HepG2 (cell line): ENCODE measurements at regions not wholly inside any gene's neighbourhood (a gene's known extent, or its start where the extent isn't known, plus 50 kb on each side); places are given as distances from the start of the nearest gene placed in this dataset.
A peak's percentile ranks its signal among the peaks of the same experiment; 100 is the strongest.

Experiments
- ATAC-seq: fragments of 200-7000 bp; cut with Tn5 transposase; 3 replicates; pipeline ENCODE4 v1.9.1; 2020; ENCODE audit warnings: mild to moderate bottlenecking, moderate library complexity
- BruUV-seq: library from RNA; stranded (reverse); fragments of 400-500 nt; replicated peaks from 2 replicates; lab custom pipeline; 2021; lab: Mats Ljungman, UMichigan
- CTCF ChIA-PET: fragments of 300-600 bp; formaldehyde crosslinking; extraction: SDS; loops from one replicate; lab custom pipeline; 2021; ENCODE audit warnings: low total read pairs, inconsistent platforms, low intra/inter-chr PET ratio; lab: Yijun Ruan, JAX
- POLR2A ChIA-PET: fragments of 350-600 bp; sonication (Branson Sonifier 250); formaldehyde crosslinking; loops from one replicate; lab custom pipeline; 2020; ENCODE audit warnings: antibody characterized with exemption, inconsistent platforms; lab: Yijun Ruan, JAX
- DNase-seq: peaks from one replicate; pipeline ENCODE4 v3.0.0-alpha.2; 2015; ENCODE audit warnings: low spot score
- FAIRE-seq: peaks from 3 replicates; lab custom pipeline; 2011; peaks lifted over from hg19 to GRCh38; lab: Jason Lieb, UNC
- H2AFZ ChIP-seq: one replicate; pipeline ENCODE4 v1.6.1; 2011; ENCODE audit warnings: low read length, inconsistent platforms
- H3K27ac ChIP-seq: fragments of 300-600 bp; 3 replicates; pipeline ENCODE4 v1.8.0; 2011; ENCODE audit warnings: mixed run types, mild to moderate bottlenecking, mixed read lengths, low read length, inconsistent platforms; ENCODE audit not compliant: insufficient read depth; ENCODE audit errors: extremely low read length
- H3K27me3 ChIP-seq, 2 experiments: fragments of 200-600 bp in 1 of 2; 2 replicates in 1 of 2; 3 replicates in 1 of 2; pipeline versions ENCODE4 v1.6.0 to v1.8.0; 2011; ENCODE audit warnings: low read length in 2 of 2, mild to moderate bottlenecking in 2 of 2, moderate library complexity in 2 of 2, inconsistent platforms in 1 of 2; ENCODE audit not compliant: insufficient read depth in 2 of 2, control insufficient read depth in 1 of 2
- H3K36me3 ChIP-seq, 2 experiments: fragments of 200-600 bp in 1 of 2; replicated peaks in 1 of 2; 2 replicates in 1 of 2; 3 replicates in 1 of 2; pipeline versions ENCODE4 v1.5.1 to v1.8.0; 2011; ENCODE audit warnings: low read length in 2 of 2, inconsistent platforms in 1 of 2; ENCODE audit not compliant: insufficient read depth in 2 of 2, control insufficient read depth in 1 of 2
- H3K4me1 ChIP-seq: 2 replicates; pipeline ENCODE4 v1.5.1; 2012; ENCODE audit warnings: low read length, inconsistent platforms; ENCODE audit not compliant: insufficient read depth
- H3K4me2 ChIP-seq: 2 replicates; pipeline ENCODE4 v1.6.0; 2011; ENCODE audit warnings: low read depth, low read length, inconsistent platforms
- H3K4me3 ChIP-seq, 3 experiments: fragments of 200-600 bp in 1 of 3; sonication (generic), shearing (Covaris generic) in 1 of 3; replicated peaks in 1 of 3; 2 replicates each; pipeline ENCODE4 v1.5.1; 2011 to 2016; ENCODE audit warnings: low read length in 3 of 3, inconsistent platforms in 2 of 3, low read depth in 2 of 3, mild to moderate bottlenecking in 2 of 3, control low read depth in 1 of 3, mixed read lengths in 1 of 3; ENCODE audit not compliant: insufficient read depth in 1 of 3
- H3K79me2 ChIP-seq: one replicate; pipeline ENCODE4 v1.6.1; 2011; ENCODE audit warnings: low read length, inconsistent platforms; ENCODE audit not compliant: insufficient read depth
- H3K9ac ChIP-seq: 2 replicates; pipeline ENCODE4 v1.6.0; 2011; ENCODE audit warnings: mild to moderate bottlenecking, low read depth, low read length, inconsistent platforms; ENCODE audit not compliant: insufficient read depth
- H3K9me3 ChIP-seq: 2 replicates; pipeline ENCODE4 v1.5.1; 2012; ENCODE audit warnings: mild to moderate bottlenecking, low read length
- H4K20me1 ChIP-seq: 2 replicates; pipeline ENCODE4 v1.6.0; 2011; ENCODE audit warnings: inconsistent platforms, mild to moderate bottlenecking, low read length, moderate library complexity; ENCODE audit not compliant: insufficient read depth
- ATF7 ChIP-seq, 2 experiments: fragments of 450-650 bp in 1 of 2; sonication (generic) in 1 of 2; formaldehyde crosslinking in 1 of 2; IDR thresholded peaks; 2 replicates each; pipeline versions ENCODE4 v1.4.0 to v1.6.1; 2016 to 2020; ENCODE audit warnings: antibody characterized with exemption in 1 of 2, mild to moderate bottlenecking in 1 of 2, missing genetic modification reagents in 1 of 2
- CREB1 ChIP-seq, 2 experiments: fragments of 450-650 bp in 1 of 2; IDR thresholded peaks; 2 replicates each; pipeline ENCODE4 v1.6.1; 2016 to 2017; ENCODE audit warnings: control low read depth in 1 of 2, mild to moderate bottlenecking in 1 of 2, missing compliant biosample characterization in 1 of 2, missing genetic modification characterization in 1 of 2
- MAFK ChIP-seq, 2 experiments: IDR thresholded peaks in 1 of 2; conservative IDR thresholded peaks in 1 of 2; 2 replicates each; pipeline ENCODE4 v1.6.1; 2011; ENCODE audit warnings: improper control_type of control experiment in 2 of 2, low read length in 2 of 2
- STAG1 ChIP-seq: sonication (generic); formaldehyde crosslinking; IDR thresholded peaks from 2 replicates; pipeline ENCODE4 v1.4.0; 2020; ENCODE audit warnings: missing genetic modification reagents
- ZNF790 ChIP-seq: sonication (generic); formaldehyde crosslinking; IDR thresholded peaks from 2 replicates; pipeline ENCODE4 v1.8.0; 2022; ENCODE audit warnings: missing genetic modification reagents, mild to moderate bottlenecking, borderline replicate concordance
- ZNF792 ChIP-seq: IDR thresholded peaks from 2 replicates; pipeline ENCODE4 v1.6.1; 2016
- ZNF83 ChIP-seq: sonication (generic); formaldehyde crosslinking; IDR thresholded peaks from 2 replicates; pipeline ENCODE4 v1.4.0; 2020; ENCODE audit warnings: missing genetic modification reagents, mild to moderate bottlenecking, borderline replicate concordance
- whole genome bisulfite sequencing: methylation state at CpG from one replicate; pipeline ENCODE4 v1.1.6; 2017; ENCODE audit warnings: low lambda C conversion rate; 5-methylcytosine and 5-hydroxymethylcytosine counted together
- in situ Hi-C: cut with HindIII; loops from 2 replicates; pipeline ENCODE4 v1.10.0; 2017; ENCODE audit warnings: low pct_unique_long_range_greater_than_20kb; ENCODE audit not compliant: extremely low pct_ligation_motif_present
- intact Hi-C: fragments of 100-400 bp; cut with micrococcal nuclease; formaldehyde crosslinking; loops from one replicate; pipeline ENCODE4 v1.10.0; 2022; ENCODE audit not compliant: unreplicated experiment
- TF ChIP-seq, protein P1 (sequence below): sonication (generic); formaldehyde crosslinking; IDR thresholded peaks from 2 replicates; pipeline ENCODE4 v1.5.0; 2020; ENCODE audit warnings: mild to moderate bottlenecking, missing genetic modification reagents, moderate library complexity

- in situ Hi-C loops = no loop called here
- no peak overlapping the region for H3K4me2 ChIP-seq
- no TSS peak for BruUV-seq
- no peak for TF ChIP-seq ZNF790 (CRISPR knock-in tag)
- TF ChIP-seq ATF7 (IDR thresholded peaks at IDR 0.05) = peak; percentile 76
- TF ChIP-seq ATF7 (CRISPR knock-in tag; IDR thresholded peaks at IDR 0.05) = no peak
- TF ChIP-seq ZNF792 (CRISPR knock-in tag) = no peak
- peak in 1 of 2 experiments; percentile 18; a peak in 1 of 4 replicates for TF ChIP-seq MAFK (conservative IDR thresholded peaks at IDR 0.05 in 1 of 2, IDR thresholded peaks at IDR 0.05 in 1 of 2; ENCODE audit: low read length in 2 of 2)
- TF ChIP-seq, all 625 proteins: peak for 2
- H3K9ac ChIP-seq = no peak overlapping the region
- no peaks in the 10 kb centered on the region for H3K27me3 ChIP-seq
- H3K36me3 ChIP-seq = no peaks in the 10 kb centered on the region
- FAIRE-seq = no peak
- no peaks in the 10 kb centered on the region for H3K79me2 ChIP-seq
- no peak for DNase-seq
- no peak overlapping the region for H3K4me3 ChIP-seq
- no peaks in the 10 kb centered on the region for H4K20me1 ChIP-seq
- no peaks in the 10 kb centered on the region for H3K4me1 ChIP-seq
- POLR2A ChIA-PET = no interaction called here
- CTCF ChIA-PET = no interaction called here
- intact Hi-C loops = no loop called here
- no peak for ATAC-seq
- no peak overlapping the region for H2AFZ ChIP-seq
- H3K27ac ChIP-seq = no peak overlapping the region
- 13% methylated on average over 4 of the region's 4 CpGs for WGBS
- H3K9me3 ChIP-seq = no peaks in the 10 kb centered on the region
Observed at GRCh38 chr7:125675169-125675568, 745.5 kb upstream of the POT1 start.

GRCh38 chr7:125670926-125671572 is 741.4 kb upstream of the POT1 start:
- H3K79me2 ChIP-seq = no peaks in the 10 kb centered on the region
- no peaks in the 10 kb centered on the region for H4K20me1 ChIP-seq
- no peaks in the 10 kb centered on the region for H3K4me1 ChIP-seq
- no peak overlapping the region for H3K4me2 ChIP-seq
- in situ Hi-C loops (loop anchor here (5.0 kb wide), 1 partner anchor 614 kb away; no protein-coding TSS in a partner anchor), intact Hi-C loops (loop anchor here (1.0 kb wide), 1 partner anchor 611 kb away; no protein-coding TSS in a partner anchor)
- CTCF ChIA-PET = interaction anchor here (3.1 kb wide), 1 partner anchor 611 kb away, joined by 9 read pairs; no protein-coding TSS in a partner anchor
- TF ChIP-seq, protein P1, sequence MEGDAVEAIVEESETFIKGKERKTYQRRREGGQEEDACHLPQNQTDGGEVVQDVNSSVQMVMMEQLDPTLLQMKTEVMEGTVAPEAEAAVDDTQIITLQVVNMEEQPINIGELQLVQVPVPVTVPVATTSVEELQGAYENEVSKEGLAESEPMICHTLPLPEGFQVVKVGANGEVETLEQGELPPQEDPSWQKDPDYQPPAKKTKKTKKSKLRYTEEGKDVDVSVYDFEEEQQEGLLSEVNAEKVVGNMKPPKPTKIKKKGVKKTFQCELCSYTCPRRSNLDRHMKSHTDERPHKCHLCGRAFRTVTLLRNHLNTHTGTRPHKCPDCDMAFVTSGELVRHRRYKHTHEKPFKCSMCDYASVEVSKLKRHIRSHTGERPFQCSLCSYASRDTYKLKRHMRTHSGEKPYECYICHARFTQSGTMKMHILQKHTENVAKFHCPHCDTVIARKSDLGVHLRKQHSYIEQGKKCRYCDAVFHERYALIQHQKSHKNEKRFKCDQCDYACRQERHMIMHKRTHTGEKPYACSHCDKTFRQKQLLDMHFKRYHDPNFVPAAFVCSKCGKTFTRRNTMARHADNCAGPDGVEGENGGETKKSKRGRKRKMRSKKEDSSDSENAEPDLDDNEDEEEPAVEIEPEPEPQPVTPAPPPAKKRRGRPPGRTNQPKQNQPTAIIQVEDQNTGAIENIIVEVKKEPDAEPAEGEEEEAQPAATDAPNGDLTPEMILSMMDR (CRISPR knock-in tag) = peak; percentile 40
- TF ChIP-seq CREB1 (IDR thresholded peaks at IDR 0.05) (no peak), CREB1 (CRISPR knock-in tag; IDR thresholded peaks at IDR 0.05) (no peak), ZNF83 (CRISPR knock-in tag) (no peak), STAG1 (peak; percentile 32)
- H3K9ac ChIP-seq = no peak overlapping the region
- H3K9me3 ChIP-seq = no peaks in the 10 kb centered on the region
- H3K27me3 ChIP-seq = no peaks in the 10 kb centered on the region; a peak in 1 of 5 replicates
- ATAC-seq (no peak), DNase-seq (peak; percentile 9), FAIRE-seq (peak; percentile 36)
- no TSS peak for BruUV-seq
- no peak overlapping the region for H2AFZ ChIP-seq
- WGBS = 44% methylated on average over 1 of the region's 1 CpG
- H3K27ac ChIP-seq = no peak overlapping the region
- POLR2A ChIA-PET = no interaction called here
- no peaks in the 10 kb centered on the region for H3K36me3 ChIP-seq
- H3K4me3 ChIP-seq = no peak overlapping the region
